Endothelial cell of umbilical vein (primary cell): ENCODE measurements at regions not wholly inside any gene's neighbourhood (a gene's known extent, or its start where the extent isn't known, plus 50 kb on each side); places are given as distances from the start of the nearest gene placed in this dataset.

Experiments
- EZH2 ChIP-seq: IDR thresholded peaks from 2 replicates; pipeline ENCODE4 v1.6.1; 2012; ENCODE audit warnings: borderline replicate concordance, low read depth, mild to moderate bottlenecking, moderate library complexity, low read length, inconsistent platforms; ENCODE audit not compliant: severe bottlenecking
- FOS ChIP-seq: IDR thresholded peaks from 2 replicates; pipeline ENCODE4 v1.6.1; 2011; ENCODE audit warnings: mild to moderate bottlenecking, low read length, moderate library complexity, borderline replicate concordance; ENCODE audit not compliant: insufficient read depth
- MAX ChIP-seq: IDR thresholded peaks from 2 replicates; pipeline ENCODE4 v1.6.1; 2011; ENCODE audit not compliant: insufficient read depth, insufficient read length
- MYC ChIP-seq: IDR thresholded peaks from one replicate; pipeline ENCODE4 v1.6.1; 2011; ENCODE audit warnings: mild to moderate bottlenecking, low read depth, low read length
- POLR2A ChIP-seq: IDR thresholded peaks from 2 replicates; pipeline ENCODE4 v1.6.1; 2012; ENCODE audit warnings: low read depth, mild to moderate bottlenecking, control low read depth, low read length
- TF ChIP-seq, protein P1 (sequence below), 2 donors: IDR thresholded peaks; 1 replicate in 1 of 2; 2 replicates in 1 of 2; pipeline ENCODE4 v1.5.1; 2011; ENCODE audit warnings: low read length in 2 of 2, mild to moderate bottlenecking in 2 of 2, moderate library complexity in 2 of 2, control low read depth in 1 of 2, inconsistent platforms in 1 of 2, low read depth in 1 of 2; ENCODE audit not compliant: insufficient read depth in 1 of 2; ENCODE audit errors: extremely low read depth in 1 of 2

DNA sequence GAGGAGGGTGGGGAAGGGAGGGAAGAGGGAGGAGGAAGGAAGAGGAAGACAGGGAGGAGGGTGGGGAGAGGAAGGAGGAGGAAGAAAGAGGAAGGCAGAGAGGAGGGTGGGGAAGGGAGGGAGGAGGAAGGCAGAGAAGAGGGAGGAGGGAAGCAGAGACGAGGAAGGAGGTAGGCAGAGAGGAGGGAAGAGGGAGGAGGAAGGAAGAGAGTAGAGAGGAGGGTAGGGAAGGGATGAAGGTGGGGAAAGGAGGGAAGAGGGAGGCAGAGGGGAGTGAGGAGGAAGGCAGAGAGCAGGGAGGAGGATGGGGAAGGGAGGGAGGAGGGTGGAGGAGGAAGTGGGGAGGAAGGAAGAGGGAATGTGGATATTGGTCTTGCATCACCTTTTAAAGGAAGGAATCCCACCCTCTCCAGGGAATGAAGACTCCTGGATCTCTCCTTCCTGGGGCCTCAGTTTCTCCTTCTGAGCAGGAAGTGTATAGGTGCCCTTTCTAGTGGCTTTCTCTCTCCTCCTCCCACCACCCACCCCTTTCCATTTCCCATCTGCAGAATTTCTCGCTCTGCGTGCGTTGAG lies 188.9 kb upstream of the ZNF618 start:
- TF ChIP-seq, protein P1, sequence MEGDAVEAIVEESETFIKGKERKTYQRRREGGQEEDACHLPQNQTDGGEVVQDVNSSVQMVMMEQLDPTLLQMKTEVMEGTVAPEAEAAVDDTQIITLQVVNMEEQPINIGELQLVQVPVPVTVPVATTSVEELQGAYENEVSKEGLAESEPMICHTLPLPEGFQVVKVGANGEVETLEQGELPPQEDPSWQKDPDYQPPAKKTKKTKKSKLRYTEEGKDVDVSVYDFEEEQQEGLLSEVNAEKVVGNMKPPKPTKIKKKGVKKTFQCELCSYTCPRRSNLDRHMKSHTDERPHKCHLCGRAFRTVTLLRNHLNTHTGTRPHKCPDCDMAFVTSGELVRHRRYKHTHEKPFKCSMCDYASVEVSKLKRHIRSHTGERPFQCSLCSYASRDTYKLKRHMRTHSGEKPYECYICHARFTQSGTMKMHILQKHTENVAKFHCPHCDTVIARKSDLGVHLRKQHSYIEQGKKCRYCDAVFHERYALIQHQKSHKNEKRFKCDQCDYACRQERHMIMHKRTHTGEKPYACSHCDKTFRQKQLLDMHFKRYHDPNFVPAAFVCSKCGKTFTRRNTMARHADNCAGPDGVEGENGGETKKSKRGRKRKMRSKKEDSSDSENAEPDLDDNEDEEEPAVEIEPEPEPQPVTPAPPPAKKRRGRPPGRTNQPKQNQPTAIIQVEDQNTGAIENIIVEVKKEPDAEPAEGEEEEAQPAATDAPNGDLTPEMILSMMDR (IDR thresholded peaks at IDR 0.05; ENCODE audit: extremely low read depth in 1 of 2, insufficient read depth in 1 of 2, low read depth in 1 of 2, low read length in 2 of 2) = no peak
- TF ChIP-seq MAX = no peak
- no peak for TF ChIP-seq POLR2A
- TF ChIP-seq EZH2 = no peak
- TF ChIP-seq MYC = no peak
- TF ChIP-seq FOS = no peak
